Gastrocnemius medialis (tissue), 4 donors: ENCODE measurements at regions not wholly inside any gene's neighbourhood (a gene's known extent, or its start where the extent isn't known, plus 50 kb on each side); places are given as distances from the start of the nearest gene placed in this dataset.

ENCODE experiments used
- POLR2A ChIP-seq, 2 donors: fragments of 450-650 bp; IDR thresholded peaks; one replicate each; pipeline ENCODE4 v1.6.1; 2017; ENCODE audit warnings: antibody characterized with exemption in 2 of 2, mild to moderate bottlenecking in 2 of 2, moderate library complexity in 2 of 2
- TF ChIP-seq, protein P1 (sequence below), 5 experiments: fragments of 450-650 bp in 3 of 5; fragments of 200-600 bp in 2 of 5; sonication (generic) in 2 of 5; IDR thresholded peaks in 4 of 5; conservative IDR thresholded peaks in 1 of 5; 1 replicate in 4 of 5; 2 replicates in 1 of 5; pipeline ENCODE4 v1.5.1; 2016 to 2019; ENCODE audit warnings: antibody characterized with exemption in 5 of 5, mild to moderate bottlenecking in 3 of 5, moderate library complexity in 3 of 5

DNA sequence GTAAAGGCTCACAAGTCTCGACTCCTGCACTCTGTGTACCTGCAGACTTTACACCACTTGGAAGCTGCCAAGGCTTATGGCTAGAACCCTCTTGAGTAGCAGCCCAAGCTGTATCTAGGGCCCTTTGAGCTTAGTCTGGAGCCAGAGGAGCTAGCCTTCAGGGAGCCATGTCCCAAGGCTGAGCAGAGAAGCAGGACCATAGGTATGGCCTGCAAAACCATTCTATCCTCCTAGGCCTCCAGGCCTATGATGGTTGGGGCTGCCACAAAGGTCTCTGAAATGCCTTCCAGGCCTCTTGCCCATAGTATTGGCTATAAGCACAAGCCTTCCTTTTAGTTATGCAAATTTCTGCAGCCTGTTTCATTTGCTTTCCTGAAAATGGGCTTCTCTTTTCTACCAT is 380.7 kb upstream of the CPXCR1 start:
- TF ChIP-seq, protein P1, sequence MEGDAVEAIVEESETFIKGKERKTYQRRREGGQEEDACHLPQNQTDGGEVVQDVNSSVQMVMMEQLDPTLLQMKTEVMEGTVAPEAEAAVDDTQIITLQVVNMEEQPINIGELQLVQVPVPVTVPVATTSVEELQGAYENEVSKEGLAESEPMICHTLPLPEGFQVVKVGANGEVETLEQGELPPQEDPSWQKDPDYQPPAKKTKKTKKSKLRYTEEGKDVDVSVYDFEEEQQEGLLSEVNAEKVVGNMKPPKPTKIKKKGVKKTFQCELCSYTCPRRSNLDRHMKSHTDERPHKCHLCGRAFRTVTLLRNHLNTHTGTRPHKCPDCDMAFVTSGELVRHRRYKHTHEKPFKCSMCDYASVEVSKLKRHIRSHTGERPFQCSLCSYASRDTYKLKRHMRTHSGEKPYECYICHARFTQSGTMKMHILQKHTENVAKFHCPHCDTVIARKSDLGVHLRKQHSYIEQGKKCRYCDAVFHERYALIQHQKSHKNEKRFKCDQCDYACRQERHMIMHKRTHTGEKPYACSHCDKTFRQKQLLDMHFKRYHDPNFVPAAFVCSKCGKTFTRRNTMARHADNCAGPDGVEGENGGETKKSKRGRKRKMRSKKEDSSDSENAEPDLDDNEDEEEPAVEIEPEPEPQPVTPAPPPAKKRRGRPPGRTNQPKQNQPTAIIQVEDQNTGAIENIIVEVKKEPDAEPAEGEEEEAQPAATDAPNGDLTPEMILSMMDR (IDR thresholded peaks at IDR 0.05 in 4 of 5, conservative IDR thresholded peaks at IDR 0.05 in 1 of 5), result no peak
- no peak for TF ChIP-seq POLR2A (IDR thresholded peaks at IDR 0.05)
